ENCODE measurements at regions not wholly inside any gene's neighbourhood (a gene's known extent, or its start where the extent isn't known, plus 50 kb on each side); places are given as distances from the start of the nearest gene placed in this dataset.

DNA sequence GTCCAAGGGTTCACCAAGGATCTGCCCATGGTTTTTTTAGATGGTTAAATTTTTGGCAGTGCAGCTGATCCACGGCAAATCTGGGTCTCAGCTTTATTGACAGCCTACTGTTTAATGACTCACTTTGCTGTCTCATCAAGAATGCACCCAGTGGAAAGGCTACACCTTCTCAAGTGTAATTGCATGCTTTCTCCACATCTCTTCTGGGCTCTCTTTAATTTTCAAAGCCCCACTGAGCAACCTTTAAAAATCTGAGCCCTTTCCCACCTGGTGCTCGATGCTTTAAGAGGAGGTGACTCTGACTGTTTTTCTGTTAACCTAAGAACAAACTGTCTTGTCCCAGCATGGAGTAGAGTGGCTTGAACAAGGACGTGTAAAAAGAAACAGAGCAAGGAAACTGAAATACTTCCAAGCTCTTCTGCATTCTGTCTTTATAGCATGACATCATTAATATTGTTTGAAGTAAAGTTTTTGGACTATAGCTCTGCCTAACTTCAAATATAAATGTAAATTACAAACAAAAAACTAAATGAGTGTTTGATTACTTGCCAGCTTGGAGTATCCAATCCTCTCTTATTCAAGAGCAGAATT is 214.2 kb upstream of the KRR1 start:
- no peak overlapping the region for H3K27ac ChIP-seq (ENCODE audit: low read depth, low read length)

DNA sequence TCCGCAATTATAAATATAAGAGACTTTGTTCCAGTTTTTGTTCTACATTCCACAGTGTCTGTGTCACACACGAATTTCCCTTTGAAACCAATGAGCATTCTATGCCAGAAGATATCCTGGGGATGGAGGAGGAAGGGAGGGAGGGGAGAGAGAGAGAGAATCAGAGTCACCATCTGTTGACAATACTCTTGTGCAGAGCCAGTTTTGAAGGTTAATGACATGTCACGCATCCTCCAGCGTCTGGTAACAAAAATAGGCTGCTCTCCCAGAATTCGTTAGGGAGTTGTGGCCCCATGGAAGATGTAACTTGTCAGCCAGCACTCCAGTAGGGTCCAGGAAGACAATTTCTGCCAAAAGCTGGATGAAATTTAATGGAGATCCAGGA is 213.5 kb upstream of the KRR1 start:
- no peak overlapping the region for H3K27ac ChIP-seq (ENCODE audit: low read depth, low read length)
- 29 to 56% (median 49%) methylated on average over 5 of the region's 5 CpGs for WGBS, 3 donors

More for the DNA sequence above, 214.2 kb upstream of the KRR1 start:
- 42 to 75% (median 48%) methylated on average over 3 of the region's 3 CpGs for WGBS, 3 donors

DNA sequence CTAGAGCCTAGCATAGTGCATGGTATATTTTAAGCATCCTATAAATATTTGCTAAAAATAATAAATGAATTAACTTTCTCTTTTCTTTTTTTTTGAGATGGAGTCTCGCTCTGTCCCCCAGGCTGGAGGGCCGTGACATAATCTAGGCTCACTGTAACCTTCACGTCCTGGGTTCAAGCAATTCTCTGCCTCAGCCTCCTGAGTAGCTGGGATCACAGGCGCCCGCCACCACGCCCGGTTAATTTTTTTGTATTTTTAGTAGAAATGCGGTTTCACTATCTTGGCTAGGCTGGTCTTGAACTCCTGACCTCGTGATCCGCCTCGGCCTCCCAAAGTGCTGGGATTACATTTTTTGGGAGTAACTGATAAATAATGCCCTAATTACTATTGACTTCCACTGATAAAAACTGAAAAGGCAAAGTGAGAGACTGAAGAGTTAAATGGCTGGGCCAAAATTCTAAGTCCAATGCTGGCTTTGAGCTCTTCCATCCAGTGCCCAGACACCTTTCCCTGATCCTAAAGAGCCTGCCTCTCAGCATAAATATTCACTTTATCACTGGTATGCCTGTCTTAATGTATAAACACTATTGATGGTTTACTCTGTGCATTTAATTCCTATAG is 213.0 kb upstream of the KRR1 start:
- WGBS, 3 donors = 74 to 87% (median 78%) methylated on average over 11 of the region's 11 CpGs
- no peak overlapping the region for H3K27ac ChIP-seq (ENCODE audit: low read depth, low read length)

DNA sequence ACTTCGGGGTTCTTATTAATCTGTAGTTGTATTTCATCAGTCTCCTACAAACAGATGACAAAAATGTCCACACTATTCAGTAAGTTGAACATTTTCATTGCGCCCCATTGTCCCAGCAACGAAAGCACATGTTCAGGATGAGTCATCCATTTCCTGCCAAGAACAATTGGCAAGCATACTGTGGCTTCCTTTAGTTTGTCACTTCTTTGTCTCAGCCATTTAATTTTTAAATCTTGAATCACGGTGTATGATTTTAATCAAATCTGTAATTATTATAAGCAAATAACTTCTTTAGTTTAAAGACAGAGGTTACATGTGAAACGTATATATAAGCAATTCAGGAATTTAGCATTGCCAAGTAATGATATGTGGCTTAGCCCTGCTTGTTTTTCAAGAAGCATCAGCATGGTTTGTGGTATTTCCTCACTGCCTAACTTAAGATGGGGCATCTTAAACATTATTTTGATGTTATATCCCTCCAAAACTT is 211.3 kb upstream of the KRR1 start:
- WGBS, 3 donors = 12 to 46% (median 13%) methylated on average over 5 of the region's 5 CpGs
- no peak overlapping the region for H3K27ac ChIP-seq (ENCODE audit: low read depth, low read length)

DNA sequence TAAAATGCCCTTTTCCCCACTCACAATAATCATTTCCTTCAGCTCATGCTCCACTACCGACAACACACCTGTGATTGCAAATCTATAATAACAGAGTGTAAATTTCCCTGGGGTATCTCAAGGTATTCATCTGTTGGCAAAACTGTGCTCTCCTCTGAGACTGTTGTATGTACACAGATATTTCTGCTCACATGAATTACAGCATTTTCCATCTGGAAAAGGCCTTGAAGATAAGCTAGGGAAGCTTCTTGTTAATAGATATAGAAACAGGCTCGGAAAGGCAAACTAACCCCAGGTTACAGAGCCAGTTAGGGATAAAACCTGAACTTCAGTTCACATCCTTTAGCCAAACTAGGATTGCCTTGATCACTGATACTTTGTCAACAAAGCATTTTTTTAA is 210.4 kb upstream of the KRR1 start:
- H3K27ac ChIP-seq (ENCODE audit: low read depth, low read length) = no peak overlapping the region
- 37 to 75% (median 74%) methylated on average over 2 of the region's 2 CpGs for whole genome bisulfite sequencing, 3 donors

DNA sequence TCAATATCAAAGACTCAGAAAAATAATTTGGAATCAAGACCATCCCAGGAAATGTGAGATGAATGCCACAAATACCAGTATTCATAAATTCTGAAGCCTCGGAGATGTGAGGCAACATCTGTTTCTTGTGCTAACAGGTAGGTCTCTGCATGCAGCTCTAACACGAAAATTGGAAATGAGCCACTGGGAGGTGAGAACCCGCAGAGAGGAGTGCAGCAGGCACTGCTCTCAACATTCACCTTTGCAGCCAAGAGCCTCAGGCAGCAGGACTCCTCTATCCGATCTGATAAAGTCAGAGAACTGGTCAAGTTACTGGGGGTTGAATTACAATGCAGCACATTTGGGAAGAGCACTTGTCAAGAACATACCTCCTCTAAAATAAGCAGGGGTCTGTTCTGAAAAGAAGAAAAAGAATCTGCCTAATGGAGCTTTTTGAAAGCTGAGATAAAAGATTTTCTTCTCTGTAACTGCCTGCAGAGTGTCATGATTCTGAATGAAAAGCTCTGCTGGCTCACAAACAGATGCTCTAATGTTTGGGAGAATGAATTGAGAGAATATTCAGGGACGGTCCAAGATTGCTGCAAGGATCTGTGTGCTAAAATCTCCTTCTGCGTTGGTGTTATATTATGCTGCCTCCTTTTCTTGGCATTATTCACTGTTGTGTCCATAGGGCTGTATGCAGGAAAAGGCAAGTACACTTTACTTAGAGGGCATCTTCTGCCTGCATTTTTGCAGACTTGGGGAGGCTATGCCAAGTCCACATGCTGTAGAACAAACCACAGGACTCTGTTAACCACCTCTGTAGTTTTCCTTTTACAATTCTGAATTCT is 209.6 kb upstream of the KRR1 start:
- WGBS, 3 donors = 22 to 57% (median 54%) methylated on average over 6 of the region's 6 CpGs

DNA sequence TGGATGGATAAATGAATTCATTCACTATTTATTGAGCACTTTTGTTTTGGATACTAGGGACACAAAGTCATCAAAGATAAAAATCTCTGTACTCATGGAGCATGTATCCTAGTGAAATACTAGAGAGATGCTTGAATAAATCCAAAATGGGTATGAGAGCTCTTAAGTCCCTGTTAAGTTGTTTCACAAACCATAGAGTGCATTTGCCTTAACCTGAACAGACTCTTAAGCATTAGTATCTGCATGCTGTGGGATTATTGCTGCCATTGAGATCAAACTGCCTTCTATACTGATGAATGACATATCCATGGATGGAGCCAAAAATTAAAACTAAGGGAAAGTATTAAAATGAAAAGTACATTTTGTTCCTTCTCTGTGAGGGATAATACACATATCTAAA is 206.5 kb upstream of the KRR1 start:
- no peak overlapping the region for H3K27ac ChIP-seq (ENCODE audit: low read depth, low read length)

More for the DNA sequence above, 209.6 kb upstream of the KRR1 start:
- H3K27ac ChIP-seq (ENCODE audit: low read depth, low read length) = no peak overlapping the region

DNA sequence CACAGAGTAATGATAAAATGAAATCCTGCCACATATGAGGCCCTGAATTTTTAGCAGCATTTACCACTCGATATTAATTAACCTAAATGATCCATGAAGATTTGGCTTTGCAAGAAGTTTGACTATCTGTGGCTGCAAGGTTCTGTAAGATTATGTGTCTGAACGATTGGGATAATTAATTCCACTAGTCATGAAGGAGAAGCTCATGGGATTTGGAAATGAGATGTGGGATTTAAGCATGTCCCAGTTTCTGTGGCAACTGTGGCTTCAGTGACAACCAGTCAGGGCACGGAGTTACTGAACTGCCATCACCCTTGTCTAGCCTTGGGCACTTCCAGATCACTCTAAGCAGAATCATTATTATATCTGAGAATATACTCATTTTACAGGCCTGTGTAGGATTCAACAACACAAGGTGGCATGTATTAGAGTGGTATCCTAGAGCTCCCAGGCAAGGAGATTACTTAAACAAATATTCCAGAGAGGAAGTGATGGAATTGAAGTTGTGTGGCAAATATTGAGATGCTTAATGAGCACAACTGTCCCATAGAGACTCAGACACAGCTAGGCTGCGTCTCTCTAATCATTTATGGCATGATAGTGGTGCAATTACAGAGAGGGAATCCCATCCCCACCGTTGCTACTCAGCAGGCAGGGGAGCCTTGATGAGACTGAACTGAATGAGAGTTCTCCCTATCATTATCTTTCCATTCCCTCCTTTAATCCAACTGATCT is 205.0 kb upstream of the KRR1 start:
- no peak overlapping the region for H3K27ac ChIP-seq (ENCODE audit: low read depth, low read length)
- WGBS, 3 donors = 84 to 89% (median 88%) methylated on average over 5 of the region's 5 CpGs

DNA sequence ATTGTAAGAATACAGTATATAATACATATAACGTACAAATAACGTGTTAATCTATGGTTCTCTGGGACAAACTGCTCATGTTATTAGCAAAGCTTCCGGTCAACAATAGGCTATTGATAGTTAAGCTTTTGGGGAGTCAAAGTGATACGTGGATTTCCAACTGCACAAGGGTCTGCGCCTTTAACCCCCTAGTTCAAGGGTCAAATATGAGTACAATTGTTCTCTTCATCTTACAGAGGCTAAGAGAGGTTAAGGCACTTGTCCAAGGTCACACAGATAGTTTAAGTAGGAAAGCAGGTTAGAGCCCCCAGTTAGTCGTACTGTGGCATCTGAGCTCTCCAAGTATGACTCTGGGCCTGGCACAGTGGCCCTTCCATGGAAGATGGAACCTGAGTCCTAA is 204.3 kb upstream of the KRR1 start:
- H3K27ac ChIP-seq (ENCODE audit: low read depth, low read length) = no peak overlapping the region
- WGBS, 3 donors = 95 to 97% (median 96%) methylated on average over 6 of the region's 6 CpGs

DNA sequence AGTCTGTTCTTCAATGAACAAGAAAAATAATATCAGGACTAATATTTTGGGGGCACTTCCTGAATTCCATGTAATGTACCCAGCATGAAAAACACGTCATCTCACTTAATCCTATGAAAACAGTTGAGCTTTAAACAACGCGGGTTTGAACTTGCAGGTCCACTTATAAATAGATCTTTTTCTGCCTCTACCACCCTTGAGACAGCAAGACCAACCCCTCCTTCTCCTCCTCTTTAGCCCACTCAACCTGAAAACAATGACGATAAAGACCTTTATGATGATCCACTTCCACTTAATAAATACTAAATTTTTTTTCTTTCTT is 203.9 kb upstream of the KRR1 start:
- WGBS, 3 donors = 95 to 97% (median 97%) methylated on average over 4 of the region's 4 CpGs
- H3K27ac ChIP-seq (ENCODE audit: low read depth, low read length) = no peak overlapping the region

DNA sequence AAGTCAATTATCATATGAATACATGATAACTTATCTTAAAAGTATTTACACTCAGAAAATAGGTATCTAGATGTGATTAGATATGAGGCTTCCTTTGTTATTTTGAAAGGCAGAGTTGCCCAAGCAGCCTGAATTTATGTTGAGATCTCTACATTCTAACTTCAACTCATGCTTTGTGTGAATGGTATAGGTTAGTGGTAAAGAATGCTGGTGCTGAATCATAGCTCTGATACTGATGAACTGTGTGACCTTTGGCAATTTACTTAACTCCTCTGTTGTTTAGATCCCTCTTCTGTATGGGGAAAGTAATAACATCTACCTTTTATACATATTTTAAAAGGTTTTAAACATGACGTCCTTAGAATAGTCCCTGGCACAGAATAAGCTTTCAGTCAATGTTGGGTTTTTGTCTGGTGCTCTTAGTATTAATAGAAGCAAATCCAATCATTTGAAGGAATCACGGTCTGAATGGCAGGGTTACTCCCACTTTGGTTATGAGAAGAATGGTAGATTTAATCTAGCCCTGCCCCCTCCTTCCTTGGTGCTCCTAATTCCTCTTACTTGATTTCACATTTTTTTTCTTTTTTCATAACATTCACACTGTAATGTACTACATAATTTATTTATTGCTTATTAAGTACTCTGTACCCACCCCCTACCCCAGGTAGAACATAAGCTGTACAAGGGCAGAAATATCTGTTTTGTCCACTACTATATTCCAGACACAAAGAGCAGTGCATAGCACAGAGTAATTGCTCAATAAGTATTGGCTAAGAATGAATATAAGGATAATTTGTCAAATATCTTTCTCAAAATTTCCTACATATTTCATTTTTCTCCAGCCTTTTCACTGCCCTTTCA is 203.3 kb upstream of the KRR1 start:
- WGBS, 3 donors = 80 to 84% (median 82%) methylated on average over 2 of the region's 2 CpGs
- H3K27ac ChIP-seq (ENCODE audit: low read depth, low read length) = no peak overlapping the region

DNA sequence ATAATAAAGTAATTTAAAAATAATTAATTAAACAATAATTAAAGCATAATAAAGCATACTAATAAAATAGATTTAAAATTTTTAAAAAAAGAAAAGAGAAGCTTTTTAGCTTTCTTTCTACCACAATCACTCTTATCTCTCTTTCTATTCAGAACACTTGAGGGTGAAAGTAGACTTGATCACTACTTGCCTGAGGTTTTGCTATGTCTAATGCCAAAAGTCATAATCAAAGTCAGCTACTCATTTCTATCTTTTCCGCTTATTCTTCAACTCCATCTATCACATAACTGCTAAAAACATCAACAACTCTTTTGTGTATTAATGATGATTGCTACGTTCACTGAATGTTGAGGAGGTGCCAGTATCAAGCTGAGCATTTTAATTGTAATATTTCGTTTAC is 202.0 kb upstream of the KRR1 start:
- no peak overlapping the region for H3K27ac ChIP-seq (ENCODE audit: low read depth, low read length)
- WGBS, 3 donors = 89 to 92% (median 92%) methylated on average over 3 of the region's 3 CpGs

DNA sequence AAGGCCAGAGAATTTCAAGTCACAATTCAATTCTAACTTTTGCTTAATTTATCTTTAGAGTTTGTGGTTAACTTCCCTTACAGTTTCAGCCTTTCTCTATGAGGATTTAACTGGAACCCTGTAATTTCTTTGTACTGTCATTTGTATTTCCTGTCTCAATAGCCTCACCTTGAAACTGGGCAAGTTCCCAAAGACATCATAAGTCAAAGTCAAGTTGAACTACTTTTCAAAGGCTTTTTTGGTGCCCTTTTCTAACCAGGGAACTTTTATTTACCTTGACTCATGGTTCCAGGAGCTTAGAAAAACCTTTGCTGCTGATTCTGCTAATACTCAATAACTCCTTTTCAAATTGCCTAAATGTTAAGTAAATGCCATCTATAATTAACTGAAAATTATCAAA is 200.8 kb upstream of the KRR1 start:
- H3K27ac ChIP-seq (ENCODE audit: low read depth, low read length) = no peak overlapping the region

DNA sequence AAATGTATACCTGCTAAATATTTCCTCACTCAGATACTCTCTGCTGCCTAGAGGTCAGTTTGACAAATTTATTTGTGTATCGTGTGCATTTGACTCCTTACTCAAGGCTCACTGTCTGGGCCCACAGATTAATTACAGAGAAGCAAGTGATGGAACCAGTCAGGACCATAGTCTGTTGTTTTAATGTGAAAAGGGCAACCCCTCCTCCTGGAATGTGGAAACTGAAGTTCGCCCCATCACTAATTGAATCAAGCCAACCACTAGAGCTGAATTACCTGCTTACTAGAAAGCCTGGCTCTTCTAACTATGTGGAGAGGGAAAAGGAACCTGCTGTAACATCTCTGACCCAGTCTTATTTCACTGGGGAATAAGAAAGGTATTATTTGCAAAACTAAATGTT is 199.9 kb upstream of the KRR1 start:
- WGBS, 3 donors = 89 to 98% (median 98%) methylated on average over 2 of the region's 2 CpGs
- H3K27ac ChIP-seq (ENCODE audit: low read depth, low read length) = no peak overlapping the region

DNA sequence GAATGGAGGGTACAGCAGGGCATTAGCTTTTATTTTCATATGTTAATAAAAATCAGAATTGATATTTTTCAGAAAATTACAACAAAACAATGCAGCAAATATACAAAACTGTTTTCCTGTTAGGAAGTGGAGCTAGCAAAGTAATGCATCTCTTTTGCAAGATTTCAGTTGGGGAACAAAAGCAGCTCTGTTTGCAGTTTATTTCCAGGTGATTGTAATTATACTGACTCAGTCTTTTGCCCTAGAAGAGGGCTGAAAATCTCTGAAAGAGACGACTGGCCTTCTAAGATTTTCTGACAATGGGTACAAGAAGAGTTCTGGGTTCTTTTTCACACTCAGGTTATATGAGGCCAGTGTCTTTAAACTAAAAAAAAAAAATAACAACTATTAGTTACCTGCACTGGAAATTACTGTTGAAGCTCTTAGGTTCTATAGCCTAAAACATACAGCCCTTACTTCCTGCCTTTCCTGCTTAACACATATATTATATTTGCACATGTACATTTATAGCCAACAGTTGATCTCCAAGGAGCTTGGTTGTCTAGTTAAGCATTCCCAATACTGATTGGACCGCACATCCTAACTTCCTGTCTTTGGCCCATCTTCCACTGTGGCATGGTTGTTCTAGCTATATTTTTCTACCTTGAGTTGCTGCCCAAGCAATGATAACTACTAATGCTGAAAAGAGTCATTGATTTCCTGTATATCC is 199.1 kb upstream of the KRR1 start:
- 79 to 92% (median 87%) methylated on average over 2 of the region's 2 CpGs for WGBS, 3 donors
- H3K27ac ChIP-seq (ENCODE audit: low read depth, low read length) = no peak overlapping the region

DNA sequence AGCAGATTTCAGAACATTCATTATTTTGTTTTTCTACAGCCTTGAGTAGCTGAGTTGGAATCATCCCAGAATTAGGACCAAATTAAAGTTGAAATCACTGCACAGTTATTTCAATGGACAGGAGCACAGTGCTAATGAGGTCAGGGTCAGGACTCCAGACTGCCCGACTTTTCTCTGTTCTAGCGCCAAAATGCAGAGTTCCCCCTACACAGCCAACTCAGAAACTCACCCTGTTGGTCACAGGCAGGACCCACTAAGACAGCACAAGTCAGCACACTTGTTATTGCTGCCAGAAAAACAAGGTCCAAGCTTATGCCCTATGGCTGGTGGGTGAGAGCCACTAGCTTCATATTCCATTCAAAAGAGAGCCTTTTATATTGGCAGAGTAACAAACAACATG is 198.1 kb upstream of the KRR1 start:
- no peak overlapping the region for H3K27ac ChIP-seq (ENCODE audit: low read depth, low read length)

DNA sequence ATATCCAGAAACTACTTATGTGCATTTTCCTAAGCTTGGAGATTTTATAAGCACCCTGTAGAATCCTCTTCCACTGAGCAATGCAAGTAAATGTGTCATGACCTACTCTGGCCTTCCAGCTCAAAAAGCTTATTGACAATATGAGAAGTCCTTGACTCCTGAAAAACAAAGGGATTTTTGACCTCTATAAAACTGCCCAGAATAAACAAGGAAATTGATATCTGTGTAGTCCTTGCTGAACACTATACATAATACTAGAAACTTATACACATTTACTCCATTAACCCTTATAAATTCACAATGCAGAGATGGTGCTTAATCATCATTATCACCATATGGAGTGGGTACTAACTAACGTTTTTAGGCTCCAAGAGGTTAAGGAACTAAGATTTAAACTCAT is 197.4 kb upstream of the KRR1 start:
- 57 to 74% (median 70%) methylated on average over 1 of the region's 1 CpG for WGBS, 3 donors
- no peak overlapping the region for H3K27ac ChIP-seq (ENCODE audit: low read depth, low read length)

More for the DNA sequence above, 198.1 kb upstream of the KRR1 start:
- WGBS, 3 donors = 70 to 80% (median 79%) methylated on average over 2 of the region's 2 CpGs

DNA sequence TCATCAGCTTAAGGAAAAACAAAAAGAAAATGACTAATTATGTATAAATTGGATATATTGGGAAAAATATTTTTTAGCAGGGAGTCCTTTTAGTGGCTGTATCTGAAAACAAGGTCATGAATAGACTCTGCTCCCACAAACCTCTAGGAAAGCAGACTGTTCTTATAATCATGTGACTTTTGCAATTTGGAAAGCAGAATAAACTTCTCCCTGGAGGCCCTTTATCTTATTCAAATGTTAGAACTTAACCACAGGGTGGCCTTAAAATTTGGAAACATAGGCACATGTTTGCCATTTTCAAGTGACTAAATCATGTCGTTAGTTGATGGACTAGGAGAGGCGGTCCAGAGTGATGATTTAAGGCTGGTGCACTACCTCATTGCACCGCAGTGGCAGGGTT is 196.6 kb upstream of the KRR1 start:
- H3K27ac ChIP-seq (ENCODE audit: low read depth, low read length) = no peak overlapping the region
- WGBS, 3 donors = 72 to 84% (median 81%) methylated on average over 3 of the region's 3 CpGs

Measured in adipose tissue (tissue), 3 donors.